BJ (cell line): ENCODE measurements at regions not wholly inside any gene's neighbourhood (a gene's known extent, or its start where the extent isn't known, plus 50 kb on each side); places are given as distances from the start of the nearest gene placed in this dataset.

ENCODE experiments used
- CTCF ChIA-PET: fragments of 350-600 bp; formaldehyde crosslinking; extraction: SDS; loops from one replicate; lab custom pipeline; 2021; ENCODE audit warnings: antibody characterized with exemption, inconsistent platforms; lab: Yijun Ruan, JAX
- POLR2A ChIA-PET: fragments of 300-600 bp; sonication (Branson Sonifier 250); formaldehyde crosslinking; extraction: SDS; loops from one replicate; lab custom pipeline; 2021; ENCODE audit warnings: antibody characterized with exemption; lab: Charles Lee
- DNase-seq: peaks from one replicate; pipeline ENCODE4 v3.0.0-alpha.2; 2011; ENCODE audit warnings: low read depth
- H3K27me3 ChIP-seq: 2 replicates; pipeline ENCODE4 v1.6.0; 2011; ENCODE audit warnings: low read length; ENCODE audit not compliant: control insufficient read depth, insufficient read depth
- H3K36me3 ChIP-seq: 2 replicates; pipeline ENCODE4 v1.5.1; 2011; ENCODE audit warnings: low read length; ENCODE audit not compliant: control insufficient read depth, insufficient read depth
- H3K4me3 ChIP-seq: 2 replicates; pipeline ENCODE4 v1.5.1; 2011; ENCODE audit warnings: low read depth, mild to moderate bottlenecking, control low read depth, low read length
- CTCF ChIP-seq: IDR thresholded peaks from 2 replicates; pipeline ENCODE4 v1.5.1; 2011; ENCODE audit warnings: low read depth, mild to moderate bottlenecking, control low read depth, inconsistent platforms, low read length, moderate library complexity; ENCODE audit not compliant: insufficient read depth

- TF ChIP-seq CTCF = no peak
- CTCF ChIA-PET = no interaction called here
- no peak for DNase-seq
- no peaks in the 10 kb centered on the region for H3K27me3 ChIP-seq
- no peaks in the 10 kb centered on the region for H3K36me3 ChIP-seq
- no peak overlapping the region for H3K4me3 ChIP-seq
- POLR2A ChIA-PET = no interaction called here
Measured at GRCh38 chr11:43072096-43072495, 239.7 kb upstream of the API5 start.

GRCh38 chr11:43072911-43073310, 238.9 kb upstream of the API5 start:
- no peak for TF ChIP-seq CTCF
- DNase-seq = no peak
- ChIA-PET CTCF (interaction anchor here (0.8 kb wide), 1 partner anchor 9 kb away, joined by 3 read pairs; no protein-coding TSS in a partner anchor), POLR2A (no interaction called here)
- H3K36me3 ChIP-seq = no peaks in the 10 kb centered on the region
- no peak overlapping the region for H3K4me3 ChIP-seq
- no peaks in the 10 kb centered on the region for H3K27me3 ChIP-seq

GRCh38 chr11:43074810-43075209, 237.0 kb upstream of the API5 start:
- TF ChIP-seq CTCF = no peak
- no peaks in the 10 kb centered on the region for H3K36me3 ChIP-seq
- ChIA-PET CTCF (no interaction called here), POLR2A (no interaction called here)
- DNase-seq = no peak
- no peak overlapping the region for H3K4me3 ChIP-seq
- no peaks in the 10 kb centered on the region for H3K27me3 ChIP-seq

- TF ChIP-seq CTCF = no peak
- Histone ChIP-seq H3K36me3 (no peaks in the 10 kb centered on the region), H3K4me3 (no peak overlapping the region), H3K27me3 (no peaks in the 10 kb centered on the region)
- ChIA-PET POLR2A (no interaction called here), CTCF (no interaction called here)
- no peak for DNase-seq
Measured at GRCh38 chr11:43101113-43101512, 210.7 kb upstream of the API5 start.

- ChIA-PET CTCF (interaction anchor here (0.7 kb wide), 1 partner anchor 22 kb away, joined by 3 read pairs; no protein-coding TSS in a partner anchor), POLR2A (no interaction called here)
- H3K4me3 ChIP-seq = no peak overlapping the region
- no peaks in the 10 kb centered on the region for H3K27me3 ChIP-seq
- DNase-seq = no peak
- TF ChIP-seq CTCF = no peak
- no peaks in the 10 kb centered on the region for H3K36me3 ChIP-seq
Measured at GRCh38 chr11:43116071-43116470, 195.7 kb upstream of the API5 start.
